T47D (cell line): ENCODE measurements at regions not wholly inside any gene's neighbourhood (a gene's known extent, or its start where the extent isn't known, plus 50 kb on each side); places are given as distances from the start of the nearest gene placed in this dataset.

Experiments used
- DNase-seq, 2 experiments: peaks; one replicate each; pipeline versions ENCODE4 v3.0.0 to v3.0.0-alpha.2; 2011 to 2012; ENCODE audit warnings: low read depth in 1 of 2, low spot score in 1 of 2
- JUND ChIP-seq: IDR thresholded peaks from 2 replicates; pipeline ENCODE4 v1.6.1; 2012; ENCODE audit warnings: low read depth
- in situ Hi-C: cut with HindIII; loops from 2 replicates; pipeline ENCODE4 v1.10.0; 2016; ENCODE audit warnings: low sequenced_read_pairs, low pct_unique_long_range_greater_than_20kb

DNA sequence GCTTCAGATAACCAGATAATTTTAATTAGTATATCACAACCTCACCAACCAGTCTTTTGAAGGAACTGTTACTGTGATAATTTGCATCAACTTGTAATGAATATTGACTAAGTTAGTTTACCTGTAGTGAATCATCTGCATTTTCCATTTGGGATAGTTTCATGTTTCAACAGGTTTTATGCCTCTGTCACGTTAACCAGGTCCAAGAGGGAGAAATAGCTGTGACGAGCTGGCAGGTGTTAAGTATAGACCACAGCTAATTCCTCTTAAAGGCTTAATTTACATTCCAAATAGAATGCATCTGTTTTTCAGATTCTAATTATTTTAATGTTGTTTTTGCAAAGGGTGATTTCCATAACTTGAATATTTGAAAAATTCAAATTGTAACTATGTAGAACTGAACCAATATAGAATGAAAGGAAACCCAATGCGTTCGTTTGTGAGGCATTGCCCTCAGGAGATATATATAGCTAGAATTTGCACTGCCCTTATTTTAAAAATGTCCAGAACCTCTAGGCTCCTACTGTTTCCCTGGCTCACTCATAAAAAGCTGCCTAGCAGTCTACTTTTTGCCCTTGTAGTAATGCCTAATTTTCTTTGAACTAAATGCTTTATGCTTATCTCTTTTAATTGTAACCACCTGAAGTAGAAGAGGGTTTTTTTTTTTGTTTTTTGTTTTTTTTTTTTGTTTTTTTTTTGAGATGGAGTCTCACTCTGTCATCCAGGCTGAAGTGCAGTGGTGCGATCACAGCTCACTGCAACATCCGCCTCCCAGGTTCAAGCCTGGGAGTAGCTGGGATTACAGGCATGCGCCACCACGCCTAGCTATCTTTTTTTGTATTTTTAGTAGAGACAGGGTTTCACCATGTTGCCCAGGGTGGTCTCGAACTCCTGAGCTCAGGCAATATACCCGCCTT is 270.5 kb downstream of the SMARCA2 start:
- TF ChIP-seq JUND = no peak
- in situ Hi-C loops = no loop called here
- no peak for DNase-seq

DNA sequence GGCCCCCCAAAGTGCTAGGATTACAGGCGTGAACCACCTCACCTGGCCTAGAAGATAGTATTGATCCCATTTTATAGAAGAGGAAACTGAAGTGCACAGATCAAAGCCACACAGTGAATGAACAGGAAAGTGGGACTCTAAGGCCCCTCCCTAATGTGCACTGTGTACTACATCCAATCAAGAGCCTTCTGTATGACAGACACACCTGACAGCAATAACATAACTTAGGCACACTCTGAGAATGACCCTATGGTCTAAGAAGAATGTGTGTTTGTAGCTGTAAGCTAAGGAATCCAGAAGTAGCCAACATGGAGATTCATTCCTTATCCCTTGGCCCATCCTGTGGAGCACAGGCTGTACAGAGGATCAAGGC is 271.2 kb downstream of the SMARCA2 start:
- no peak for DNase-seq
- TF ChIP-seq JUND = no peak
- in situ Hi-C loops = no loop called here

DNA sequence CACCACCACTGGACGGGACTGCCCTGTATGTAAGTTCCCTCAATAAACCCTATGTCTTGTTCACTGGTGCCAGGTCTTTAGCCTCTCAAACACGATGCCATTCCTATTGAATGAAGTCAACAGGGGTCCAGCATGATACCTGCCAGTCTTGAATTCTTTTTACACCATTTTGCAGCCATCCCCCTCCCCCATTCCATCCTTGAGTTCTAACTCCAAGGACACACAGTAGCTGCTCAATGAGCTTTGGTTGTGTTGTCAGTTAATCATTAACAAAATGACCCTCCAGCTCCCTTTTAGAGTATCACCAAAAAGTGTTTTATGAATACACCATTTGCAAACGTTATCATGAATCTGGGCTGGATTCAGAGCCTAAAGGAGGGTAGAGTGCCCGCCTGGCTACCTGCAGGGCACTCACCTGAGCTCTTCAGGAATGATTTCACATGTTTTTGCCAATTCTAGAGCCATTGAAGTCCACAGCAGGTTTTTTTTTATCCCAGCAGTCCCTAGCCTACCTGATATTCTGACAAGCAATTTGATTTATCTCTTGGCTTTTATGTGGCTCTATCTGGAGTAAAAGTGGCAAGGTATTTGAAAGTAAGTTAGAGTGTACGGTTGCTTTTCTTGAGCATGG is 271.8 kb downstream of the SMARCA2 start:
- no peak for DNase-seq
- in situ Hi-C loops = no loop called here
- TF ChIP-seq JUND = no peak

DNA sequence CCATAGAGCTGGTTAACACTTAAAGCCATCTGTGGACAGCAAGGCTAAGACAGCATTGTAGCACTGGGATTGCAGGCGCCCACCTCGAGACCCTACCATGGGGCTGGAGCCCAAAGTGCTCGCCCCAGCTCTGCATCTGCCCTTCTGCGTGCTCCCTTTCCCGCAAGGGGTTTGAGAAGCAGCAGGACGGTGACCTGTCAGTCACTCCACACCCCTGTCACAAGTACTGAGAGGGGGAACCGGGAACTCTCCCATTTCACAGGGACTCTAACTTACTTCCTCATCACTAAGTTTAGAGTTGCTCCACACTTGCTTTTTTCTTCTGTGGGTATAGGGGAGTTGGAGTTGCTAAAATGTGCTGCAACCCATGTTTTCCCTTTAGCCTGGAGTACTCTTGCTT is 273.2 kb downstream of the SMARCA2 start:
- in situ Hi-C loops = no loop called here
- no peak for TF ChIP-seq JUND
- no peak for DNase-seq

DNA sequence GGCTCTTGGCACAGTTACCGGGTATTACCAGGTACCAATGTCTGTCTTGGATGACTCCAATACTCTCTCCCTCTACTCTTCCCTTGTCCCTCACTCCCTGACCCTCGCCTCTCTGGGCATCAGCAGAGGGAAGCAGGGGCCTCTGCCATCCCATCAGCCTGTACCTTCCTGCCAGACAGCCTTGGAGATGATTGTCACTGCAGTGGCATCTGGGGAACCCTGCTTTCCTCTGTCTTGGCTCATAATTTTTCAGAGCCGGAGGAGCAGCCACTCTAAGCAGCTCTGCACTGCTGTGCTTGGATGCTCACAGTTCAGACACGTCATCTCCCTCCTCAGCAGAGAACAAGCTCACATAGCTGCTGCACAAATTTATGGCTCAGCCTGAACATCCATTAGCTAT is 274.1 kb downstream of the SMARCA2 start:
- in situ Hi-C loops = no loop called here
- no peak for DNase-seq
- TF ChIP-seq JUND = no peak

DNA sequence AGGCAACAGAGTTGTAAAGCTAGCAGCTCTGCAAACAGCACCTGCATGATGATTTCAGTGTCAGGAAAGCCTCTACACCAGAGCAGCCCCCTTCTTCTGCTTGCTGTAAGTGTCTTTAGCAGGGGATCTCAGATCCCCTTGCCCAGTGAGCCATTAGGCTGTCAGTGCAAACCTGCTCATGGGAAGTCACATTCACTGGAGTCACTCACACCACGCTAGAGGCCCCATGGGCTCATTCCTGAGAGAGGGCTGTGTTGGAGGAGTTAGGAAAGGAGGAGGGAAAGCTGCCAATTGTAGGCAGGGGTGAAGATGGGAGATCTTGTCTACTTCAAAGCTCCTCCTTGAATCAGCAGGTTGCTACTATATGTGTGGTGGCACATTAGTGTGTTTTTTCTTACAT is 275.2 kb downstream of the SMARCA2 start:
- no peak for TF ChIP-seq JUND
- in situ Hi-C loops = no loop called here

DNA sequence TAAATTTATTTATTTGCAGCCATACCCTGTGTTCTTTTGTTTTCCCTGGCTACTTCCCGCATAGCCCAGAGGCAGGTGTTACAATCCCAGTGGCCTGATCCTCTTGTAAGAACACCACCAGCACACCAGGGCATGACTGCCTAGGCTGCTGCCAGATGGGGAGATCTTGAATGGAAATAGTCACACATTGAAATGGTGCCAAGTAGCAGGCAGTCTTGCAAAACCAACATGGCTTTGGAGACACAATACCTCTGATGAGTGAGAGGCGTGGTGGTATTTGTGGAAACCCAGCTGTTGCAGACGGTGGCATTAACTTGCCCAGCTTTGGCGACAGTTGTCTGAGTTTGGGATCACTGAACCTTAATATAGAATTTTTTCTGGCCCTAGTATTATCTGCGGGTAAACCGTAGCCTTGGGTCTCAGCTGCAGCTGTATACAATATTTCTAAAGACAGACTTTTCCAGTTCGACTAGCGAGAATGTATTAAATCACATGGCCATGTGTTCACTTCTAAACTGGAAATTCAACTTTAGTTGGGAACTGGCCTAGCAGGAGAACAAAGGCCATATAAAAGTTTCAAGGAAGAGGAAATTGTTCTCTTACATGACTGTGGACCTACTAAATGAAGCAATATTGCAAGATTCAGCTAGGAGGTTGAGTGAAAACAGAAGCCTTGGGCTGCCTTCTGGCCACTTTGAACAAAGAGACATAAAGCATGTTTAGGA is 277.0 kb downstream of the SMARCA2 start:
- no peak for TF ChIP-seq JUND
- DNase-seq = peak; percentile 5 to 91
- in situ Hi-C loops = no loop called here

More for the DNA sequence above, 275.2 kb downstream of the SMARCA2 start:
- DNase-seq = no peak

DNA sequence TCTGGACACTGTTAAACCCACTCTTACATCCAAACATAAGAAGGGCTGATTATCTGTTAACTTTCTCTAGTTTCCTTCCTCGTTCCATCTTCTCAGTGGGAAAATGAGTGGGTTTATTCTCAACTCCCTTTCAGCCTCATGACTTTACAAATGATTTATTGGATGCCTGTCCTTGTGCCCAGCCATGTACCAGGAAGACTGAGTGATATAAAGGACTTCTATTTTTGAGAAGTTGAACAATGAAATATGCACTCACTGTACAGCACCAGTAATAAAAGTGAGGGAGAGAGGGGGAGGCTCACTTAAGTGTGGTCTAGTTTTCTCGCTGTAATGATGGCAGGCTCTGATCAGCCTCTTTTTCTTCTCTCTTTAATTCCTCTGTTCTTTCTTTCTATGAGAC is 277.6 kb downstream of the SMARCA2 start:
- DNase-seq = no peak
- TF ChIP-seq JUND = no peak
- in situ Hi-C loops = no loop called here

DNA sequence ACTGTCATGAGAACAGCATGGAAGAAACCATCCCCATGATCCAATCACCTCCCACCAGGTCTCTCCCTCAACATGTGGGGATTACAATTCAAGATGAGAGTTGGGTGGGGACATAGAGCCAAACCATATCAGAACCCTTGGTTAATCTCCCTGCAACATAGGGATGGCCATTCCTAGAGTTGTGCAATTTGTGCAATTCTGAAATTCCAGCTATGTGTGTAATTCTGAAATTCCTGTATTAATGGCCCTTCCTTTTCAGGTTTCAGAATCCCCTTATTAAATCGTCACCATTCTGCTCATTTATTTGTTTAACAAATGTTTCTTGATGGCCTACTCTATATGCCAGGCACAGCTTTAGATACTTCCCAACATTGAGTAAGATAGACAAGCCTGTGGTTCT is 282.6 kb downstream of the SMARCA2 start:
- DNase-seq = no peak
- in situ Hi-C loops = no loop called here
- TF ChIP-seq JUND = no peak

DNA sequence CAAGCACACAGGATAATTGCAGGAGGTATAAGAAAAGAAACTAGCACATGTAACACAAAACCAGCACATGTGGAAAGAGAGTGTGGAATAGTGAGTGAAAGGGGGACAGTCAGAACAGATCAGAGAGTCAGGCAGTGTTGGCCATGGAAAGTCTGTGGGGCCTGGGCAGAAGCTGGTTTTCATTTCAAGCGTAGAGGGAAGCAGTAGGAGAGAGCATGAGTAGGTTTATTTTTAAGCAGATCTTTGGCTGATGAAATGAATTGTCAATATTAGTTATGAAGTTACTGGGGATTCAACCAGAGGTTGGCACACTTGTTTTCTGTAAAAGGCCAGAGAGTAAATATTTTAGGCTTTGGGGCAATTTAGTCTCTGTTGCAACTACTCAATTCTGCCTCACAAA is 283.1 kb downstream of the SMARCA2 start:
- DNase-seq = peak in 1 of 2 experiments; percentile 14
- in situ Hi-C loops = no loop called here
- no peak for TF ChIP-seq JUND

DNA sequence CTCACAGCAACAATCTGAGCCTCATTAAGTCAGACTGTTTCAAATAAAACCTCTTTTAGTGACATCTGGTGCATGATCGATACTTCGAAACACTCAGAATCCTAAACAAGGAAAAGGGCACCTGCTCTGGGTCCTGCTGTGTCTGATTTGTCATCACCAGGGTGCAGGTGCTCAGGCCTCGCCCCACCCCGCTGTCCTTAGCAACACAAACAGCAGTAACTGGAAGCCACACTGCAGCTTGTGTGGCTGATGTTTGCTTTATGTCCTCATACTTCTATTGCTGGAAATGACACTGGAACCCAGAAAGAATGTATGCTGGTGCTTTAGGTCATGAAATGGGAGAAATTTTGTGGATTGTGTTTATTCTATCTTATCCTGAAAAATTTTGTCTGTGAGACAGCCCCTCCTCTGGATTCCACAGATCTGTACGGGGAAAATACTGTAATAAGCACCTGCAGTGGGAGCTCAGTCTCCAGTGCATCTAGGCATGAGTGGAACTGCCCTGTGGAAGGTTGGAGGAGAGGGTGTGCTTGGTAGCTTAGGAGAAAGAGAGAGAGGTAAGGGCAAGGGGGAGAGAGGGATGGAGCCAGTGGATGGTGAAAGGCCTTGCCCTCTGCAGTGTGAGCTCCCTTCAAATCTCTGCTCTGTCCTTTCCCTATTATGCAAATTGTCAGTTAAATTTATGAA is 284.2 kb downstream of the SMARCA2 start:
- peak; percentile 15 to 78 for DNase-seq
- in situ Hi-C loops = no loop called here

DNA sequence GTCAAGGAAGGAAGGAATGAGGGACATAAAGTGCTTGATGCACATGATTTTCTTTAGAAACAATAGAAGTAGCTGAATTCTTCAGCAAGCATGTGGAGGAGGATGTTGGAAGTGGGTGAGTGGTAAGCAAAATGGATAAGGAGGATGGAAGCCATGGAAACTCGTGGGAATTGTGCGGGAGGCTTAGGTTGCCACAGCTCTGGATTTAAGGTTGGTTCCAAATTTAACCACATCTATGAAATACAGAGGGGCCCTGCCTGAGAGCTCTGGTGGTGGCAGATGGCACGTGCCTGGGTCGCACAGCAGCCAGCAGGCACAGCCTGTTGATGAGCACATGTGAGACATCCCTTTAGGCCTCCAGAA is 284.7 kb downstream of the SMARCA2 start:
- no peak for TF ChIP-seq JUND
- DNase-seq = no peak
- in situ Hi-C loops = no loop called here

More for the DNA sequence above, 284.2 kb downstream of the SMARCA2 start:
- TF ChIP-seq JUND = no peak
